HEK293 (cell line): ENCODE measurements at regions not wholly inside any gene's neighbourhood (a gene's known extent, or its start where the extent isn't known, plus 50 kb on each side); places are given as distances from the start of the nearest gene placed in this dataset.

Source experiments
- CTCF ChIA-PET: fragments of 350-600 bp; formaldehyde crosslinking; extraction: SDS; loops from one replicate; lab custom pipeline; 2021; ENCODE audit warnings: antibody characterized with exemption; lab: Yijun Ruan, JAX
- POLR2A ChIA-PET: fragments of 300-600 bp; formaldehyde crosslinking; extraction: SDS; loops from one replicate; lab custom pipeline; 2020; ENCODE audit warnings: antibody characterized with exemption, inconsistent platforms; lab: Yijun Ruan, JAX
- H3K27ac ChIP-seq: fragments of 200-500 bp; sonication (Bioruptor generic); 2 replicates; pipeline ENCODE4 v1.5.1; 2014; ENCODE audit warnings: low read depth, low read length, control low read depth, inconsistent platforms; ENCODE audit errors: extremely low read depth
- H3K36me3 ChIP-seq, 2 experiments: fragments of 200-500 bp in 1 of 2; sonication (Bioruptor generic) in 1 of 2; 1 replicate in 1 of 2; 2 replicates in 1 of 2; pipeline ENCODE4 v1.5.1; 2014 to 2017; ENCODE audit warnings: inconsistent platforms in 2 of 2, low read length in 2 of 2; ENCODE audit not compliant: control insufficient read depth in 2 of 2, insufficient read depth in 1 of 2
- H3K4me1 ChIP-seq: fragments of 200-500 bp; sonication (Bioruptor generic); 2 replicates; pipeline ENCODE4 v1.5.1; 2014; ENCODE audit warnings: mild to moderate bottlenecking, low read length, inconsistent platforms; ENCODE audit not compliant: control insufficient read depth, insufficient read depth
- H3K4me3 ChIP-seq: 2 replicates; pipeline ENCODE4 v1.5.1; 2011; ENCODE audit warnings: low read depth, mild to moderate bottlenecking, control low read depth, low read length, moderate library complexity
- H3K9me3 ChIP-seq: fragments of 200-500 bp; sonication (Bioruptor generic); 2 replicates; pipeline ENCODE4 v1.5.1; 2014; ENCODE audit warnings: low read depth, low read length, inconsistent platforms; ENCODE audit not compliant: control insufficient read depth, insufficient read depth
- BCL6B ChIP-seq: fragments of 450-650 bp; formaldehyde crosslinking; IDR thresholded peaks from 2 replicates; pipeline ENCODE4 v1.5.1; 2017; ENCODE audit warnings: missing biosample characterization, missing genetic modification characterization
- KLF9 ChIP-seq: fragments of 450-650 bp; formaldehyde crosslinking; IDR thresholded peaks from 2 replicates; pipeline ENCODE4 v1.5.1; 2016; ENCODE audit warnings: missing biosample characterization, missing genetic modification characterization, low read depth
- ZFP37 ChIP-seq: fragments of 450-650 bp; formaldehyde crosslinking; IDR thresholded peaks from 2 replicates; pipeline ENCODE4 v1.5.1; 2016; ENCODE audit warnings: missing biosample characterization, missing genetic modification characterization
- ZFP69B ChIP-seq: fragments of 450-650 bp; formaldehyde crosslinking; IDR thresholded peaks from 2 replicates; pipeline ENCODE4 v1.5.1; 2016; ENCODE audit warnings: missing biosample characterization, missing genetic modification characterization
- ZIC2 ChIP-seq: fragments of 450-650 bp; formaldehyde crosslinking; IDR thresholded peaks from 2 replicates; pipeline ENCODE4 v1.5.1; 2016; ENCODE audit warnings: missing biosample characterization, missing genetic modification characterization
- ZNF426 ChIP-seq: fragments of 450-650 bp; formaldehyde crosslinking; IDR thresholded peaks from 2 replicates; pipeline ENCODE4 v1.5.1; 2017; ENCODE audit warnings: missing biosample characterization, missing genetic modification characterization, mild to moderate bottlenecking, inconsistent platforms, moderate library complexity
- ZNF433 ChIP-seq: fragments of 450-650 bp; formaldehyde crosslinking; IDR thresholded peaks from 2 replicates; pipeline ENCODE4 v1.5.1; 2016; ENCODE audit warnings: missing biosample characterization, missing genetic modification characterization, low read depth
- ZNF513 ChIP-seq: fragments of 450-650 bp; IDR thresholded peaks from 2 replicates; pipeline ENCODE4 v1.5.1; 2018; ENCODE audit warnings: missing biosample characterization, missing genetic modification characterization
- ZNF529 ChIP-seq: fragments of 450-650 bp; formaldehyde crosslinking; IDR thresholded peaks from 2 replicates; pipeline ENCODE4 v1.5.1; 2017; ENCODE audit warnings: missing genetic modification characterization, missing biosample characterization; ENCODE audit not compliant: insufficient replicate concordance
- ZNF596 ChIP-seq: fragments of 450-650 bp; IDR thresholded peaks from 2 replicates; pipeline ENCODE4 v1.5.0; 2018; ENCODE audit warnings: missing biosample characterization, mild to moderate bottlenecking, missing genetic modification characterization, moderate library complexity
- ZNF701 ChIP-seq: fragments of 450-650 bp; formaldehyde crosslinking; IDR thresholded peaks from 2 replicates; pipeline ENCODE4 v1.5.1; 2016; ENCODE audit warnings: missing biosample characterization, missing genetic modification characterization
- ZNF707 ChIP-seq: fragments of 450-650 bp; formaldehyde crosslinking; IDR thresholded peaks from 2 replicates; pipeline ENCODE4 v1.5.1; 2016; ENCODE audit warnings: missing biosample characterization, missing genetic modification characterization
- ZNF776 ChIP-seq: fragments of 450-650 bp; formaldehyde crosslinking; IDR thresholded peaks from 2 replicates; pipeline ENCODE4 v1.5.0; 2017; ENCODE audit warnings: missing biosample characterization, missing genetic modification characterization, borderline replicate concordance
- ZNF785 ChIP-seq: fragments of 450-650 bp; formaldehyde crosslinking; IDR thresholded peaks from 2 replicates; pipeline ENCODE4 v1.5.1; 2016; ENCODE audit warnings: missing biosample characterization, missing genetic modification characterization
- ZNF792 ChIP-seq: fragments of 450-650 bp; formaldehyde crosslinking; IDR thresholded peaks from 2 replicates; pipeline ENCODE4 v1.5.1; 2016; ENCODE audit warnings: missing biosample characterization, missing genetic modification characterization
- ZNF837 ChIP-seq: fragments of 450-650 bp; formaldehyde crosslinking; IDR thresholded peaks from 2 replicates; pipeline ENCODE4 v1.5.1; 2016; ENCODE audit warnings: missing biosample characterization, missing genetic modification characterization

- Histone ChIP-seq H3K4me1 (no peaks in the 10 kb centered on the region), H3K9me3 (no peaks in the 10 kb centered on the region), H3K27ac (no peak overlapping the region), H3K4me3 (no peak overlapping the region), H3K36me3 (no peaks in the 10 kb centered on the region)
- ChIA-PET CTCF (interaction anchor here (1.0 to 1.4 kb wide), 2 partner anchors 9 to 191 kb away, joined by 3 read pairs; no protein-coding TSS in a partner anchor), POLR2A (no interaction called here)
- TF ChIP-seq ZNF513 (tag by site-specific recombination) (peak; percentile 63), ZNF837 (tag by site-specific recombination) (no peak), ZFP69B (tag by site-specific recombination) (no peak), ZNF596 (tag by site-specific recombination) (no peak), ZNF776 (tag by site-specific recombination) (no peak)
These were observed 85.5 kb upstream of the FRMD1 start for GRCh38 chr6:168164462-168165061.

GRCh38 chr6:168163096-168163731 is 84.2 kb upstream of the FRMD1 start:
- H3K36me3 ChIP-seq: no peaks in the 10 kb centered on the region
- no peak overlapping the region for H3K4me3 ChIP-seq
- H3K4me1 ChIP-seq: no peaks in the 10 kb centered on the region
- H3K27ac ChIP-seq: no peak overlapping the region
- no peaks in the 10 kb centered on the region for H3K9me3 ChIP-seq
- ChIA-PET POLR2A (no interaction called here), CTCF (no interaction called here)
- TF ChIP-seq BCL6B (tag by site-specific recombination) (no peak), ZIC2 (tag by site-specific recombination) (peak; percentile 83), ZNF785 (tag by site-specific recombination) (no peak), ZFP37 (tag by site-specific recombination) (no peak), ZNF529 (tag by site-specific recombination) (no peak), ZNF701 (tag by site-specific recombination) (no peak), KLF9 (tag by site-specific recombination) (no peak), ZNF707 (tag by site-specific recombination) (no peak), ZNF433 (tag by site-specific recombination) (no peak)
- TF ChIP-seq, all 188 proteins: peak for 1

DNA sequence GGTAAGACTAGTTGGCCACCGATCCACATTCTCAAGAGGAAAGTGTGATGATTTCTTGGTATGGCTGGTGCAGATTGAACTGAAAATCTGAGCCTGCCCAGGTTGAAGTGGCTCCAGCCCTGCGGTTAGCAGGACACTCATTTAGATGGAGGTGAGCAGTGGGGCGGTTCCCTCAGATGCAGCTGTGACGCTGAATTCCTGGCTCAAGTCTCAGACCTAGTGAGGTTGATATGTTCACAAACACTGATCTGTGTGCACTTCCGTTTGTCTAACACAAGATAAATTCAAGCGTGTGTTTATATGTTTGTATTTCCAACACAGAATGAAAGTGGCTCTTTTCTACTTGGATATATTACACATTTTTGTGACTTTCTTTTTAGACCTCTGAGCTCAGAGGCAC is 83.4 kb upstream of the FRMD1 start:
- H3K4me3 ChIP-seq: no peak overlapping the region
- H3K27ac ChIP-seq: no peak overlapping the region
- no peaks in the 10 kb centered on the region for H3K36me3 ChIP-seq
- peaks cover 1% of the 10 kb centered on the region for H3K4me1 ChIP-seq
- no peak for TF ChIP-seq ZNF792 (tag by site-specific recombination)
- ChIA-PET POLR2A (no interaction called here), CTCF (interaction anchor here (0.6 kb wide), 2 partner anchors 135 to 162 kb away, joined by 3 to 8 read pairs; no protein-coding TSS in a partner anchor)
- no peaks in the 10 kb centered on the region for H3K9me3 ChIP-seq

DNA sequence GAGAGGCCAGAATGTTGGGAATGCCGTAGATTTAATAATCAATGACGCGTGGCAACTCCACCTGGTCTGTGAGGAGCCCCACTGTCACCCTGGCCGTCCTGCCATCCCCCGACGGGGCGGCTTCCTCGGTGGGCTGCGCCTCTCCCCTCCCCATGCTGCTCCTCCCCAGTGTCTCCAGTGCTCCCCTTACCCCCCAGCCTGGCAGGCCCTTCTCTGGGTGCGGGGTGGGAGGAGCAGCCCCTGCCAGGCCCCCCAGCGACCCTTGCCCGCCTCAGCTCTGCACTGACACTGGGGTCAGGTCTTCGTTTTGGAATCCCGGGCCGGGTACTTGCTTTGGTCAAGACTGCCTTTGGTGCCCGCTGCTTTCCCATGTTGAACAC is 82.3 kb upstream of the FRMD1 start:
- Histone ChIP-seq H3K27ac (no peak overlapping the region), H3K4me1 (peaks cover 4% of the 10 kb centered on the region), H3K9me3 (no peaks in the 10 kb centered on the region), H3K36me3 (no peaks in the 10 kb centered on the region), H3K4me3 (no peak overlapping the region)
- TF ChIP-seq ZNF426: no peak
- ChIA-PET CTCF (no interaction called here), POLR2A (no interaction called here)
